ENCODE measurements at regions not wholly inside any gene's neighbourhood (a gene's known extent, or its start where the extent isn't known, plus 50 kb on each side); places are given as distances from the start of the nearest gene placed in this dataset.

DNA sequence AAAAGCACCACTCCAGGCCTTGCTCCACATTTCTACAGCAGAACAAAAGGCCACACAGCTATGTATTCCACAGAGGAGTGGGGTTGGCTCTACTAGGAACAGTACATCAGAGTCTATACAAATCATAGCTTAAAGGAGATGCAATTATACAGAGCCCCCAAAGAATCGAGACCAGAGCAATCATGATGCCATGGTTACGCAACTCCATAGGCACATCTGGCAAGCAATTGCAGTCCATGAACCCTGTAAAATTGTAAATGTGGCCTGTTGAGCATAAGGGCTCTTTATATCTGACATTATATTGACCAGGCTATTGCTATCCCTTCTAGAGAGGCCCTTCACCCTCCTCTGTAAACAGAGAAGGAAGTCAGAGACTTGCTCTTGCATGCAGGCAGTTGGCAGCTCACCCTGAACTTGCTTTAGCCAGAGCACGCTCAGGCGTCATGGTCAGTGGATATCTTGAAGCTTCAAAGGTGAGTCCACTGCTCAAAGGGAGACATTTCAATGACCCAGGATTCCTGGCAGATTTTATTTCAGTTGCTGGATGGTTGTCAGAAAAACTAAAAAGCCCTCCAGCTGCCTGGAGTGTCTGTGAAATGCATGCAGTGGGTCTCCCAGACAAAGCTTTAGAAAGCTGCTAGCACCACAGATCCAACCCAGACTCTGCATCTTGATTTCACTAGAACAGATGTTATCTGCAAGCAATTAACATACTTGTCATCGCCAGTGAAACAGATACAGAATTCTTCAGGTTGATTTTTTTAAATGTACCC lies 357.2 kb downstream of the CENPW start:
- ChIA-PET CTCF (interaction anchor here (0.5 to 0.9 kb wide), 3 partner anchors 10 to 519 kb away, joined by 3 read pairs; no protein-coding TSS in a partner anchor), POLR2A (interaction anchor here (0.6 kb wide), 1 partner anchor 16 kb away, joined by 3 read pairs; no protein-coding TSS in a partner anchor)
- Histone ChIP-seq H3K9me3 (ENCODE audit: control insufficient read depth, insufficient read depth, low read depth, low read length) (no peaks in the 10 kb centered on the region), H3K36me3 (ENCODE audit: control insufficient read depth in 2 of 2, insufficient read depth in 1 of 2, low read length in 2 of 2) (no peaks in the 10 kb centered on the region), H3K27ac (ENCODE audit: extremely low read depth, low read depth, low read length) (no peak overlapping the region), H3K4me1 (ENCODE audit: control insufficient read depth, insufficient read depth, low read length) (no peaks in the 10 kb centered on the region), H3K4me3 (ENCODE audit: low read depth, low read length) (no peak overlapping the region)
- TF ChIP-seq ZNF248 (tag by site-specific recombination; IDR thresholded peaks at IDR 0.05) = no peak
- no peak for TF ChIP-seq ZNF302 (tag by site-specific recombination; IDR thresholded peaks at IDR 0.05; ENCODE audit: low read depth)

DNA sequence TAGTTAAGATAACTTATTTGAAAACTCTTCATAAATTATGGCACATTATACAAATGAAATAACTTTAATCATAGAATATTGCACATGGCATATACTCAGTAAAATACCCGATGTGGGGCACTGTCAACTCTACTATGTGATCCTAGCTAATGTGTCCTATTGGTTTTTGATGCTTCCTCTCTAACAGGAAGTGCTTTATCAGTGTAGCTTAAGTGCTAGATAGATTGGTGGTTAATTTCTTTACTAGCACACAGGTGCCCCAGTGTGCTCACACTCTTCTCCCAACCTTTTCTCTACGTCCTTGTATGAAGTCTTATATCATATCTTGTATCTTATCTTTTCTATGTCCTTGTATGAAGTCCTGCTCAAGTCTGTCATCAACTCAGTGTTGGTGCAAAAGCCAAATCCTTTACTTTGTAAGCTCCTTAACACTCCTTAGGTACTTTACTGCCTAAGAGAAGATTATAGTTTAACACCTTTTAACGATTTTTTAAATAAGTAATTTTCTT lies 358.9 kb downstream of the CENPW start:
- Histone ChIP-seq H3K4me3 (ENCODE audit: low read depth, low read length) (no peak overlapping the region), H3K9me3 (ENCODE audit: control insufficient read depth, insufficient read depth, low read depth, low read length) (no peaks in the 10 kb centered on the region), H3K4me1 (ENCODE audit: control insufficient read depth, insufficient read depth, low read length) (no peaks in the 10 kb centered on the region), H3K36me3 (ENCODE audit: control insufficient read depth in 2 of 2, insufficient read depth in 1 of 2, low read length in 2 of 2) (no peaks in the 10 kb centered on the region), H3K27ac (ENCODE audit: extremely low read depth, low read depth, low read length) (no peak overlapping the region)
- POLR2A ChIA-PET = interaction anchor here (0.6 kb wide), 1 partner anchor 77 kb away, joined by 5 read pairs; no protein-coding TSS in a partner anchor
- CTCF ChIA-PET = interaction anchor here (0.6 kb wide), 1 partner anchor 73 kb away, joined by 6 read pairs; no protein-coding TSS in a partner anchor
- TF ChIP-seq ZNF140 (tag by site-specific recombination; IDR thresholded peaks at IDR 0.05) = no peak
- TF ChIP-seq KLF7 (tag by site-specific recombination; IDR thresholded peaks at IDR 0.05; ENCODE audit: borderline replicate concordance) = no peak
- TF ChIP-seq ZNF626 (tag by site-specific recombination; IDR thresholded peaks at IDR 0.05) = no peak
- no peak for TF ChIP-seq ZEB2 (tag by site-specific recombination; IDR thresholded peaks at IDR 0.05)
- TF ChIP-seq ZNF558 (tag by site-specific recombination; IDR thresholded peaks at IDR 0.05) = no peak
- TF ChIP-seq FEZF1 (tag by site-specific recombination; IDR thresholded peaks at IDR 0.05) = no peak
- no peak for TF ChIP-seq ZNF514 (tag by site-specific recombination; IDR thresholded peaks at IDR 0.05)
- no peak for TF ChIP-seq OVOL3 (tag by site-specific recombination; IDR thresholded peaks at IDR 0.05)
- no peak for TF ChIP-seq ZNF777 (tag by site-specific recombination; IDR thresholded peaks at IDR 0.05; ENCODE audit: borderline replicate concordance)
- TF ChIP-seq, protein P1, sequence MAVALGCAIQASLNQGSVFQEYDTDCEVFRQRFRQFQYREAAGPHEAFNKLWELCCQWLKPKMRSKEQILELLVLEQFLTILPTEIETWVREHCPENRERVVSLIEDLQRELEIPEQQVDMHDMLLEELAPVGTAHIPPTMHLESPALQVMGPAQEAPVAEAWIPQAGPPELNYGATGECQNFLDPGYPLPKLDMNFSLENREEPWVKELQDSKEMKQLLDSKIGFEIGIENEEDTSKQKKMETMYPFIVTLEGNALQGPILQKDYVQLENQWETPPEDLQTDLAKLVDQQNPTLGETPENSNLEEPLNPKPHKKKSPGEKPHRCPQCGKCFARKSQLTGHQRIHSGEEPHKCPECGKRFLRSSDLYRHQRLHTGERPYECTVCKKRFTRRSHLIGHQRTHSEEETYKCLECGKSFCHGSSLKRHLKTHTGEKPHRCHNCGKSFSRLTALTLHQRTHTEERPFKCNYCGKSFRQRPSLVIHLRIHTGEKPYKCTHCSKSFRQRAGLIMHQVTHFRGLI (tag by site-specific recombination; IDR thresholded peaks at IDR 0.05) = no peak
- TF ChIP-seq, protein P2, sequence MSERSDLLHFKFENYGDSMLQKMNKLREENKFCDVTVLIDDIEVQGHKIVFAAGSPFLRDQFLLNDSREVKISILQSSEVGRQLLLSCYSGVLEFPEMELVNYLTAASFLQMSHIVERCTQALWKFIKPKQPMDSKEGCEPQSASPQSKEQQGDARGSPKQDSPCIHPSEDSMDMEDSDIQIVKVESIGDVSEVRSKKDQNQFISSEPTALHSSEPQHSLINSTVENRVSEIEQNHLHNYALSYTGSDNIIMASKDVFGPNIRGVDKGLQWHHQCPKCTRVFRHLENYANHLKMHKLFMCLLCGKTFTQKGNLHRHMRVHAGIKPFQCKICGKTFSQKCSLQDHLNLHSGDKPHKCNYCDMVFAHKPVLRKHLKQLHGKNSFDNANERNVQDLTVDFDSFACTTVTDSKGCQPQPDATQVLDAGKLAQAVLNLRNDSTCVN (tag by site-specific recombination; optimal IDR thresholded peaks at IDR 0.05) = no peak
- no peak for TF ChIP-seq ZBTB48 (tag by site-specific recombination; IDR thresholded peaks at IDR 0.05)
- TF ChIP-seq ZNF76 (tag by site-specific recombination; IDR thresholded peaks at IDR 0.05; ENCODE audit: borderline replicate concordance, low read depth) = no peak
- TF ChIP-seq, protein P3, sequence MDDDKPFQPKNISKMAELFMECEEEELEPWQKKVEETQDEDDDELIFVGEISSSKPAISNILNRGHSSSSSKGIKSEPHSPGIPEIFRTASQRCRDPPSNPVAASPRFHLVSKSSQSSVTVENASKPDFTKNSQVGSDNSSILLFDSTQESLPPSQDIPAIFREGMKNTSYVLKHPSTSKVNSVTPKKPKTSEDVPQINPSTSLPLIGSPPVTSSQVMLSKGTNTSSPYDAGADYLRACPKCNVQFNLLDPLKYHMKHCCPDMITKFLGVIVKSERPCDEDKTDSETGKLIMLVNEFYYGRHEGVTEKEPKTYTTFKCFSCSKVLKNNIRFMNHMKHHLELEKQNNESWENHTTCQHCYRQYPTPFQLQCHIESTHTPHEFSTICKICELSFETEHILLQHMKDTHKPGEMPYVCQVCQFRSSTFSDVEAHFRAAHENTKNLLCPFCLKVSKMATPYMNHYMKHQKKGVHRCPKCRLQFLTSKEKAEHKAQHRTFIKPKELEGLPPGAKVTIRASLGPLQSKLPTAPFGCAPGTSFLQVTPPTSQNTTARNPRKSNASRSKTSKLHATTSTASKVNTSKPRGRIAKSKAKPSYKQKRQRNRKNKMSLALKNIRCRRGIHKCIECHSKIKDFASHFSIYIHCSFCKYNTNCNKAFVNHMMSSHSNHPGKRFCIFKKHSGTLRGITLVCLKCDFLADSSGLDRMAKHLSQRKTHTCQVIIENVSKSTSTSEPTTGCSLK (tag by site-specific recombination; IDR thresholded peaks at IDR 0.05) = no peak
- TF ChIP-seq ZNF266 (tag by site-specific recombination; IDR thresholded peaks at IDR 0.05; ENCODE audit: low read depth) = no peak
- TF ChIP-seq, protein P4, sequence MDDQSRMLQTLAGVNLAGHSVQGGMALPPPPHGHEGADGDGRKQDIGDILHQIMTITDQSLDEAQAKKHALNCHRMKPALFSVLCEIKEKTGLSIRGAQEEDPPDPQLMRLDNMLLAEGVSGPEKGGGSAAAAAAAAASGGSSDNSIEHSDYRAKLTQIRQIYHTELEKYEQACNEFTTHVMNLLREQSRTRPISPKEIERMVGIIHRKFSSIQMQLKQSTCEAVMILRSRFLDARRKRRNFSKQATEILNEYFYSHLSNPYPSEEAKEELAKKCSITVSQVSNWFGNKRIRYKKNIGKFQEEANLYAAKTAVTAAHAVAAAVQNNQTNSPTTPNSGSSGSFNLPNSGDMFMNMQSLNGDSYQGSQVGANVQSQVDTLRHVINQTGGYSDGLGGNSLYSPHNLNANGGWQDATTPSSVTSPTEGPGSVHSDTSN (CRISPR knock-in tag; IDR thresholded peaks at IDR 0.05) = no peak
- no peak for TF ChIP-seq ZNF114 (tag by site-specific recombination; IDR thresholded peaks at IDR 0.05)

All from HEK293 (cell line).